IPS-18c (cell line): ENCODE measurements at regions not wholly inside any gene's neighbourhood (a gene's known extent, or its start where the extent isn't known, plus 50 kb on each side); places are given as distances from the start of the nearest gene placed in this dataset.
"Not testable (repeated sequence)": the region's sequence is repeated elsewhere in the genome, so short reads cannot be mapped to it uniquely, and the experiment has no call there.

ENCODE experiments used
- H3K4me3 ChIP-seq: 2 replicates; pipeline ENCODE4 v1.7.0; 2013; ENCODE audit warnings: low read depth, mild to moderate bottlenecking, low read length, moderate library complexity; ENCODE audit not compliant: insufficient read depth
- H3K9me3 ChIP-seq: one replicate; pipeline ENCODE4 v1.6.1; 2013; ENCODE audit warnings: mild to moderate bottlenecking, low read length, moderate library complexity; ENCODE audit not compliant: control insufficient read depth, insufficient read depth

DNA sequence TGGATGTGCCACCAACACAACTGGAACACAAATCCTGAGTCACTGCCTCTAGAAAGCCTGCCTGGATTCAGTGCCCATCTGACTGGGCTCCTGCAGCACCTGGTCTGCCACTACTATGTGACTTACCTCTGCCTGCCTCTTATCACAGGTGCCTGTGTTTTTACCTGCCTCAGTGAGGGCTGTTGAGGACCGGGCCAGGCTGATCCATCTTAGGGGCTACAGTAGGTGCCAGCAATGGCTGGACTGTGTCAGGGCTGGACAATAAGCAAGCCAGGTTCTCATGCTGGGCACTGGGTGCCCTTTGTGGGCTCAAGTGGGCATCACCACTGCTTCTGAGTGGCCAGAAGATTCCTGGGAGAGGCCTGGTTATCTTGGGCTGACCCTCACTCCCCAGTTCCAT lies 948.6 kb upstream of the TPTE start:
- not testable (repeated sequence) for H3K9me3 ChIP-seq, H3K4me3 ChIP-seq

DNA sequence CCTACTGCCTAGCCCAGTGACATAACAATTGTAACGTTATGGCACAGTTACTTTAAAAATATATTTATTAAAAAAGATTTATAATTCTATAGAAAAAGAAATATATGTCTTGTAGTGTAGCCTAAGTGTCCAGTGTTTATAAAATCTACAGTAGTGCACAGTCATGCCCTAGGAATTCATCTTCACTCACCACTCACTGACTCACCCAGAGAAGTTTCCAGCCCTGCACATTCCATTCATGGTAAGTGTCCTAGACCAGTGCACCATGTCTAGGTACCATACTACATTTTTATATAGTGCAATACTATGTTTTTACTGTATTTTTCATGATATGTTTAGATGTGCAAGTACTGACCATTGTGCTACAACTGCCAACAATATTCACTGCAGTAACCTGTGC lies 947.9 kb upstream of the TPTE start:
- H3K9me3 ChIP-seq, result not testable (repeated sequence)

DNA sequence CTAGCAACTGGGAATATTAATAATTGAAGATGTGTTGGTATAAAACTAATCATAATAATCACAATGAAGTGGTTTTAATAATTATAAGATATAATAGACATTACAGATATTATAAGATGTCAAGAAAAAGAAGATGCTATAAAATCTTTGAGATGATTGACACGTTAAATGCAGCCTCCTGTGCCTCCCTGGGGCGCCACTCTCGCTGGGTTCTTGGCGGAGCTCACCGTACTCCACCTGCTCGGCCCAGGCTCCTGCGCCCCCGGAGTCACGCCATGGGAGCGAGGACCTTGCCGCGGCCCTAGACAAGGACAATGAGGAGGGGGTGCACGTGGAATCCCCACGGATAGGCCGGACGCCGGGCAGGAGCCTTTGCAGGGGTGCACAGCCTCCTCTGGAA lies 942.1 kb upstream of the TPTE start:
- H3K4me3 ChIP-seq, H3K9me3 ChIP-seq: not testable (repeated sequence)

More for the DNA sequence above, 947.9 kb upstream of the TPTE start:
- not testable (repeated sequence) for H3K4me3 ChIP-seq

GRCh38 chr21:9587941-9588340 lies 933.4 kb upstream of the TPTE start:
- H3K4me3 ChIP-seq, H3K9me3 ChIP-seq: not testable (repeated sequence)

- H3K9me3 ChIP-seq, H3K4me3 ChIP-seq: not testable (repeated sequence)
These were observed 928.8 kb upstream of the TPTE start for GRCh38 chr21:9592591-9592990.

DNA sequence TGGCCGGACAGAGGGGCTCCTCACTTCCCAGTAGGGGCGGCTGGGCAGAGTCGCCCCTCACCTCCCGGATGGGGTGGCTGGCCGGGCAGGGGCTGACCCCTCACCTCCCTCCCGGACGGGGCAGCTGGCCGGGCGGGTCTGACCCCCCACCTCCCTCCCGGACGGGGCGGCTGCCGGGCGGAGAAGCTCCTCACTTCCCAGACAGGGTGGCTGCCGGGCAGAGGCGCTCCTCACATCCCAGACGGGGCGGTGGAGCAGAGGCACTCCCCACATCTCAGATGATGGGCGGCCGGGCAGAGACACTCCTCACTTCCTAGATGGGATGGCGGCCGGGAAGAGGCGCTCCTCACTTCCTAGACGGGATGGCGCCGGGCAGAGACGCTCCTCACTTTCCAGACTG lies 927.7 kb upstream of the TPTE start:
- H3K9me3 ChIP-seq, H3K4me3 ChIP-seq: not testable (repeated sequence)

DNA sequence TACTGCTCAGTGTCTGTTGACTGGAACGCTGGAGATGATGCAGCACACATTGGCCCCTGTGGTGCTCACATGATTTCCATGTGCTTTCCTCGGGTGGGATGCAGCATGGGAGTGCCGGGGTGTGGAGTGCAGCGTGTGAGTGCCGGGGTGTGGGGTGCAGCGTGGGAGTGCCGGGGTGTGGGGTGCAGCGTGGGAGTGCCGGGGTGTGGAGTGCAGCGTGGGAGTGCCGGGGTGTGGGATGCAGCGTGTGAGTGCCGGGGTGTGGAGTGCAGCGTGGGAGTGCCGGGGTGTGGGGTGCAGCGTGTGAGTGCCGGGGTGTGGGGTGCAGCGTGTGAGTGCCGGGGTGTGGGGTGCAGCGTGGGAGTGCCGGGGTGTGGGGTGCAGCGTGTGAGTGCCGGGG lies 907.4 kb upstream of the TPTE start:
- H3K4me3 ChIP-seq, result not testable (repeated sequence)

GRCh38 chr21:9621121-9621793 lies 900.1 kb upstream of the TPTE start:
- not testable (repeated sequence) for H3K4me3 ChIP-seq, H3K9me3 ChIP-seq

More for the DNA sequence above, 907.4 kb upstream of the TPTE start:
- not testable (repeated sequence) for H3K9me3 ChIP-seq

DNA sequence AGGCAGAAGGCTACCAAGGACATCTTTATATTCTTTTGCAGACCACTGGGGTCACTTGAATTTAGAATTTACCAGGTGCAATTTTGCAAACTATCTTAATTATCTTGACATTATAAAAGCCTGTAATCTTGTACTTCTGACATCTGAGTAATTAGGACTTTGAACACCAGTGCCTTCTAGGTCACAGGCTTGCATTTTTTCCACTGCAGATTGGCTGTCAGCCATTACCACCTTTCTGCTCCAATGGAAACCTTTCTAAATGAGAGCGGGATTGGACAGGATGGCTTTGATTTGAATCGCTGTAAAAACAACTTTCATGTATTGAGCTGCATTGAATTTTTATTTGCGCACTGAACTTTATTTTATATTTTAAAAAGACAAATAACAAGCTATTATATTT lies 893.3 kb upstream of the TPTE start:
- H3K9me3 ChIP-seq, H3K4me3 ChIP-seq: not testable (repeated sequence)

DNA sequence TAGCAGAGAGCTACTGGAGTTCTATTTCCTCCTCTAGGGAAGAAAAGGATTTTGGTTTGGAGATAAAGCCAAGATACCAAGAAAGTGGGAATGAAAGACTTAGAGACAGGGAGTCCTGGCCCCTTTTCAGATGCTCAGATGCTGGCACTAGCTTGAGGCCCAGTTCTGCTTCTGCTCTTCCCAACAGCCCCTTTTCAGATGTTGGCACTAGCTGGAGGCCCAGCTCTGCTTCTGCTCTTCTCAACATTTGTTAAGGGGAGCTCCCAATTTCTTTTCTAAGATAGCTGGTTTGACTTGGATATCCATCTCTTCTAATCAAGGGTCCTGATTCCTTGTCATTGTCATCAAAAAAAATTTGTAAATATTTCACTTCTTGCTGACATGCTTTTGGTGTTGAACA lies 874.0 kb upstream of the TPTE start:
- H3K4me3 ChIP-seq, result not testable (repeated sequence)
- peaks cover 11% of the 10 kb centered on the region for H3K9me3 ChIP-seq

DNA sequence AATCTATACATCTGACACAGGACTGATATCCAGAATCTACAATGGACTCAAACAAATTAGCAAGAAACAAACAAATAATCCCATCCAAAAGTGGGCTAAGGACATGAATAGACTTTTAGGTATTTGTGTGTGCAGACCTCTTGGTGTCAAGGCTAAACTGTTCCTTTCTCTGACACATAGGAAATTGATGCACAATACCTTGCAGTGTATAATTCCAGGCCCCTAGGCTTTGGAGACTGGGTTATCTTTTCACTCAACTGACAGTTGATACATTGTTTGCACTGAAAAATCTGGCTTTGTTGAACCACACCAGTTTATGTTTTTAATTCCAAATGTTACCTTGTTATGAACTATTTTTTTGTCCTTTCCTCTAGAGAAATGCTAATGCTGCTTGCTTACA lies 873.1 kb upstream of the TPTE start:
- H3K4me3 ChIP-seq, result not testable (repeated sequence)
- peaks cover 11% of the 10 kb centered on the region for H3K9me3 ChIP-seq

- H3K9me3 ChIP-seq, result peaks cover 11% of the 10 kb centered on the region
- H3K4me3 ChIP-seq, result not testable (repeated sequence)
These were observed 872.2 kb upstream of the TPTE start for GRCh38 chr21:9648947-9649720.

DNA sequence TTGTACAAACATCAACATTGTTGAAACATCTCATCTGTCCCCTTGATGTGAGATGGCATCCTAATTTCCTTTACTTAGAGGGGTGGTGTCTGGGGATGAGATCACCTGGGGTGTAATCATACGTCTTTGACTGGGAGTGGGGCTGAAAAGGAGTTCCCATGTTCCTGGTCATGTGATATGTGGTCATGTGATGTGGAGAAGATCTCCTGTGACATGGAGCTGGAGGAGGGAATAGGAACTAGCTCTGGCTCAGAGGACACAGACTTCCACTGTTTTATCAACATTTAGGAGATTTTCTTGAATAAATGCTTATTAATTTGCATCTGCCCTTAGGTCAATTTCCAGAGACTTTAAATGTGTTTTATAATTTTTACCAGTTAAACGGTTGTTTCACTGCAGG lies 868.6 kb upstream of the TPTE start:
- H3K4me3 ChIP-seq, result not testable (repeated sequence)
- peaks cover 13% of the 10 kb centered on the region for H3K9me3 ChIP-seq

DNA sequence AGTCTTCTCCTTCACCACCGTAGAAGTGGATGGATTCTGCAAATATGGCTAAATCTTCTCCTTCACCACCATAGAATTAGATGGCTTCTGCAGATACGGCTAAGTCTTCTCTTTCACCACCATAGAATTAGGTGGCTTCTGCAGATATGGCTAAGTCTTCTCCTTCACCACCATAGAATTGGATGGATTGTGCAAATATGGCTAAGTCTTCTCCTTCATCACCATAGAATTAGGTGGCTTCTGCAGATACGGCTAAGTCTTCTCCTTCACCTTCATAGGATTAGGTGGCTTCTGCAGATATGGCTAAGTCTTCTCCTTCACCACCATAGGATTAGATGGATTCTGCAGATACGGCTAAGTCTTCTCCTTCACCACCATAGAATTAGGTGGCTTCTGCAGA lies 866.2 kb upstream of the TPTE start:
- H3K4me3 ChIP-seq, result not testable (repeated sequence)
- peaks cover 11% of the 10 kb centered on the region for H3K9me3 ChIP-seq

GRCh38 chr21:9656455-9656854 lies 864.9 kb upstream of the TPTE start:
- not testable (repeated sequence) for H3K4me3 ChIP-seq
- peaks cover 11% of the 10 kb centered on the region for H3K9me3 ChIP-seq

DNA sequence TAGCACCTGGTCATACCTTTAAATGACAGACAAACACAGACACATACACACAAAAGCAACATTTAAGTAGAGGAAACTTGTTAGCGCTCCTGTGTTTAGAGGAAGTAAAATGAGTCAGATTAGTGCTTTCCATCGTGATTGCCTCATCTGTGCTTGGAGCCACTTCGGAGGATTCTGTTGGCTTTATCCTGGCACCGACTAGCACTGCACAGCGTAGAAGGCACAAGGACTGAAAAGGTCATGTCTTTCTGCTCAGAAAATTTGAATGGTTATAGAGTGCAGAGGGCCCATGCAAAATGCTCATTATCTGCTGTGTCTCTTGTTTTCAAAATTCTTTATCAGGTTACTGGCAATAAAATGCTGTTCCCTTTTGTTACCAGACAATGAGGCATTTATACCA lies 863.6 kb upstream of the TPTE start:
- not testable (repeated sequence) for H3K4me3 ChIP-seq
- peaks cover 11% of the 10 kb centered on the region for H3K9me3 ChIP-seq

DNA sequence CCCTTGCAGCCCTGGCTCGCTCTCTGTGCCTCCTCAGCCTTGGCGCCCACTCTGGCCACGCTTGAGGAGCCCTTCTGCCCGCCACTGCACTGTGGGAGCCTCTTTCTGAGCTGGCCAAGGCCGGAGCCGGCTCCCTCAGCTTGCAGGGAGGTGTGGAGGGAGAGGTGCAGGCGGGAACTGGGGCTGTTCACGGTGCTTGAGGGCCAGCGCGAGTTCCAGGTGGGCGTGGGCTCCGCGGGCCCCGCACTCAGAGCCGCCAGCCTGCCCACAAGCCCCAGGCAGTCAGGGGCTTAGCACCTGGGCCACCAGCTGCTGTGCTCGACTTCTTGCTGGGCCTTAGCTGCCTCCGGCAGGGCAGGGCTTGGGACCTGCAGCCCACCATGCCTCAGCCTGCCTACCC lies 861.5 kb upstream of the TPTE start:
- H3K9me3 ChIP-seq, result peaks cover 11% of the 10 kb centered on the region
- H3K4me3 ChIP-seq, result not testable (repeated sequence)

DNA sequence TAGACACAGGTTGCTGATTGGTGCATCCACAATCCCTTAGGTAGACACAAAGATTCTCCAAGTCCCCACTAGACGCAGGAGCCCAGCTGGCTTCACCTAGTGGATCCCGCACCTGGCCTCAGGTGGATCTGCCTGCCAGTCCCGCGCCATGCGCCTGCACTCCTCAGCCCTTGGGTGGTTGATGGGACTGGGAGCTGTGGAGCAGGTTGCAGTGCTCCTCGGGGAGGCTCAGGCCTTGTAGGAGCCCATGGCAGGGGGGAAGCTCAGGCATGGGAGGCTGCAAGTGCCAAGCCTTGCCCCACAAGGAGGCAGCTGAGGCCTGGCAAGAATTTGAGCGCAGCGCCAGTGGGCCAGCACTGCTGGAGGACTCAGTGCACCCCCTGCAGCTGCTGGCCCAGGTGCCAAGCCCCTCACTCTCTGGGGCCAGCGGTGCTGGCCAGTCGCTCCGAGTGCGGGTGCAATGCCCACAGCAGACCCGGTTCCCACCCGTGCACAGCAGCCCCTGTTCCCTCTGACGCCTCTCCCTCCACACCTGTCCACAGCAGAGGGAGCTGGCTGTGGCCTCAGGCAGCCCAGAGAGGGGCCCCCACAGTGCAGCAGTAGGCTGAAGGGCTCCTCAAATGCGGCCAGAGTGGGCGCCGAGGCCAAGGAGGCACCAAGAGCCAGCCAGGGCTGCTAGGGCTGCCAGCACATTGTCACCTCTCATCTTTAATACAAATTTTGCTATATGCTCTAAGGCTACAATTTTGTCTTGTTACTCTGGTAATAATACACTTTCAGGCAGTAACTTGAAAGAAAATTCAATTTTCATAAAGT lies 857.3 kb upstream of the TPTE start:
- H3K9me3 ChIP-seq, H3K4me3 ChIP-seq: not testable (repeated sequence)
